Loucy (cell line): ENCODE measurements at regions not wholly inside any gene's neighbourhood (a gene's known extent, or its start where the extent isn't known, plus 50 kb on each side); places are given as distances from the start of the nearest gene placed in this dataset.
A peak's percentile ranks its signal among the peaks of the same experiment; 100 is the strongest.

Experiments used
- H2AFZ ChIP-seq: fragments of 200-600 bp; sonication (generic); 2 replicates; pipeline ENCODE4 v1.6.0; 2016; ENCODE audit warnings: antibody characterized with exemption, mild to moderate bottlenecking, low read length, moderate library complexity
- H3F3A ChIP-seq: fragments of 200-600 bp; 2 replicates; pipeline ENCODE4 v1.6.0; 2016; ENCODE audit warnings: antibody characterized with exemption, low read depth, mild to moderate bottlenecking
- H3K27me3 ChIP-seq: fragments of 200-600 bp; sonication (generic); 2 replicates; pipeline ENCODE4 v1.6.1; 2014; ENCODE audit warnings: low read length, mild to moderate bottlenecking; ENCODE audit not compliant: insufficient read depth, poor library complexity, severe bottlenecking
- H3K36me3 ChIP-seq: fragments of 200-600 bp; sonication (generic); 2 replicates; pipeline ENCODE4 v1.6.1; 2016; ENCODE audit warnings: low read length; ENCODE audit not compliant: insufficient read depth
- H3K4me1 ChIP-seq: fragments of 200-600 bp; sonication (generic); 2 replicates; pipeline ENCODE4 v1.5.1; 2014; ENCODE audit warnings: low read length, mild to moderate bottlenecking; ENCODE audit not compliant: insufficient read depth, poor library complexity, severe bottlenecking
- H3K4me2 ChIP-seq: fragments of 200-600 bp; sonication (generic); 2 replicates; pipeline ENCODE4 v1.6.0; 2014; ENCODE audit warnings: antibody characterized with exemption, low read length, low read depth, mild to moderate bottlenecking; ENCODE audit not compliant: poor library complexity, severe bottlenecking
- H3K4me3 ChIP-seq: fragments of 200-600 bp; sonication (generic); 2 replicates; pipeline ENCODE4 v1.5.1; 2014; ENCODE audit warnings: low read length, mild to moderate bottlenecking, mixed read lengths; ENCODE audit not compliant: poor library complexity, severe bottlenecking
- H3K79me2 ChIP-seq: fragments of 200-600 bp; sonication (generic); 2 replicates; pipeline ENCODE4 v1.6.1; 2014; ENCODE audit warnings: low read length; ENCODE audit not compliant: insufficient read depth
- H3K9ac ChIP-seq: fragments of 200-600 bp; sonication (generic); 2 replicates; pipeline ENCODE4 v1.6.0; 2014; ENCODE audit warnings: mild to moderate bottlenecking, low read depth, low read length, moderate library complexity; ENCODE audit not compliant: poor library complexity, severe bottlenecking
- H3K9me2 ChIP-seq: fragments of 200-600 bp; sonication (generic); replicated peaks from 2 replicates; pipeline ENCODE4 v1.6.1; 2016; ENCODE audit warnings: low read depth, low read length, mixed read lengths
- H3K9me3 ChIP-seq: fragments of 200-600 bp; sonication (generic); 2 replicates; pipeline ENCODE4 v1.6.1; 2014; ENCODE audit warnings: mild to moderate bottlenecking, antibody characterized with exemption, low read length, low read depth; ENCODE audit not compliant: insufficient read depth
- H4K20me1 ChIP-seq: fragments of 200-600 bp; sonication (generic); 2 replicates; pipeline ENCODE4 v1.6.0; 2014; ENCODE audit warnings: antibody characterized with exemption, low read length, mild to moderate bottlenecking; ENCODE audit not compliant: insufficient read depth, poor library complexity, severe bottlenecking
- CTCF ChIP-seq: fragments of 200-600 bp; sonication (generic); conservative IDR thresholded peaks from 2 replicates; pipeline ENCODE4 v1.5.1; 2014; ENCODE audit warnings: mild to moderate bottlenecking, antibody characterized with exemption, low read length
- EZH2phosphoT487 ChIP-seq: fragments of 200-600 bp; IDR thresholded peaks from 2 replicates; pipeline ENCODE4 v1.6.1; 2018; ENCODE audit warnings: antibody characterized with exemption, mild to moderate bottlenecking, moderate library complexity, borderline replicate concordance

GRCh38 chr6:14573703-14574290, 456.2 kb downstream of the CD83 start:
- Histone ChIP-seq H3K4me3 (peak overlapping the region; percentile 2), H3K9me3 (no peaks in the 10 kb centered on the region), H3K4me1 (peaks cover 24% of the 10 kb centered on the region), H3K36me3 (no peaks in the 10 kb centered on the region), H3K9me2 (no peaks in the 10 kb centered on the region), H3K79me2 (no peaks in the 10 kb centered on the region), H3F3A (no peaks in the 10 kb centered on the region), H3K27me3 (no peaks in the 10 kb centered on the region), H3K9ac (peak overlapping the region; percentile 26), H2AFZ (peak overlapping the region; percentile 69), H3K4me2 (peak overlapping the region; percentile 38), H4K20me1 (no peaks in the 10 kb centered on the region)
- no peak for TF ChIP-seq EZH2phosphoT487
- TF ChIP-seq CTCF: no peak

GRCh38 chr6:14575961-14576360, 458.4 kb downstream of the CD83 start:
- no peak overlapping the region for H3K4me3 ChIP-seq
- H4K20me1 ChIP-seq: no peaks in the 10 kb centered on the region
- TF ChIP-seq CTCF (no peak), EZH2phosphoT487 (no peak)
- no peak overlapping the region for H2AFZ ChIP-seq
- no peaks in the 10 kb centered on the region for H3K9me2 ChIP-seq
- H3K9me3 ChIP-seq: peaks cover 5% of the 10 kb centered on the region; the same call in 1 of the 2 replicates
- H3K79me2 ChIP-seq: no peaks in the 10 kb centered on the region
- H3K4me1 ChIP-seq: peaks cover 18% of the 10 kb centered on the region
- no peaks in the 10 kb centered on the region for H3K27me3 ChIP-seq
- H3K36me3 ChIP-seq: no peaks in the 10 kb centered on the region
- no peak overlapping the region for H3K4me2 ChIP-seq
- no peak overlapping the region for H3K9ac ChIP-seq
- no peaks in the 10 kb centered on the region for H3F3A ChIP-seq

GRCh38 chr6:14578994-14579393, 461.4 kb downstream of the CD83 start:
- Histone ChIP-seq H3K9me2 (no peaks in the 10 kb centered on the region), H3K27me3 (no peaks in the 10 kb centered on the region), H4K20me1 (no peaks in the 10 kb centered on the region), H3K36me3 (no peaks in the 10 kb centered on the region), H3K4me2 (no peak overlapping the region), H3F3A (no peaks in the 10 kb centered on the region), H3K4me3 (no peak overlapping the region), H3K4me1 (peaks cover 17% of the 10 kb centered on the region), H3K9me3 (peaks cover 5% of the 10 kb centered on the region; the same call in 1 of the 2 replicates), H3K9ac (no peak overlapping the region), H3K79me2 (no peaks in the 10 kb centered on the region), H2AFZ (no peak overlapping the region)
- no peak for TF ChIP-seq CTCF
- TF ChIP-seq EZH2phosphoT487: no peak
